ENCODE measurements at regions not wholly inside any gene's neighbourhood (a gene's known extent, or its start where the extent isn't known, plus 50 kb on each side); places are given as distances from the start of the nearest gene placed in this dataset.

- no peak for DNase-seq
- Histone ChIP-seq H3K27me3 (ENCODE audit: control insufficient read depth, insufficient read depth, low read length) (no peaks in the 10 kb centered on the region), H3K27ac (ENCODE audit: low read depth in 2 of 2, low read length in 2 of 2) (no peak overlapping the region), H3K4me1 (ENCODE audit: control insufficient read depth in 2 of 3, insufficient read depth in 2 of 3, low read depth in 1 of 3, low read length in 3 of 3) (no peaks in the 10 kb centered on the region), H3K9me3 (ENCODE audit: control insufficient read depth in 2 of 3, insufficient read depth in 1 of 3, low read length in 3 of 3) (no peaks in the 10 kb centered on the region), H3K4me3 (ENCODE audit: low read length in 3 of 3) (no peak overlapping the region), H3K9ac (ENCODE audit: low read length in 3 of 3) (no peak overlapping the region), H3K36me3 (ENCODE audit: control insufficient read depth in 2 of 3, insufficient read depth in 3 of 3, low read length in 3 of 3) (no peaks in the 10 kb centered on the region)
- no peak for FAIRE-seq
- no peak for TF ChIP-seq CTCF (IDR thresholded peaks at IDR 0.05; ENCODE audit: borderline replicate concordance, extremely low read depth, insufficient read depth)
- intact Hi-C loops (cut with DNase I): no loop called here
These were observed 259.8 kb upstream of the CAMK1G start for GRCh38 chr1:209323743-209324142.

GRCh38 chr1:209324901-209325871 lies 258.3 kb upstream of the CAMK1G start:
- Histone ChIP-seq H3K9me3 (ENCODE audit: control insufficient read depth in 2 of 3, insufficient read depth in 1 of 3, low read length in 3 of 3) (no peaks in the 10 kb centered on the region), H3K4me1 (ENCODE audit: control insufficient read depth in 2 of 3, insufficient read depth in 2 of 3, low read depth in 1 of 3, low read length in 3 of 3) (no peaks in the 10 kb centered on the region), H3K27me3 (ENCODE audit: control insufficient read depth, insufficient read depth, low read length) (no peaks in the 10 kb centered on the region), H3K4me3 (ENCODE audit: low read length in 3 of 3) (no peak overlapping the region), H3K36me3 (ENCODE audit: control insufficient read depth in 2 of 3, insufficient read depth in 3 of 3, low read length in 3 of 3) (no peaks in the 10 kb centered on the region), H3K27ac (ENCODE audit: low read depth in 2 of 2, low read length in 2 of 2) (no peak overlapping the region), H3K9ac (ENCODE audit: low read length in 3 of 3) (no peak overlapping the region)
- DNase-seq: peak in 2 of 5 donors; percentile 21 to 44
- no peak for FAIRE-seq
- intact Hi-C loops (cut with DNase I): no loop called here
- TF ChIP-seq CTCF (IDR thresholded peaks at IDR 0.05; ENCODE audit: borderline replicate concordance, extremely low read depth, insufficient read depth): no peak

GRCh38 chr1:209326076-209326475 lies 257.4 kb upstream of the CAMK1G start:
- no peak for DNase-seq
- intact Hi-C loops (cut with DNase I): no loop called here
- H3K27me3 ChIP-seq (ENCODE audit: control insufficient read depth, insufficient read depth, low read length): no peaks in the 10 kb centered on the region

More at GRCh38 chr1:209326076-209326475, 257.4 kb upstream of the CAMK1G start:
- FAIRE-seq: no peak
- Histone ChIP-seq H3K4me3 (ENCODE audit: low read length in 3 of 3) (no peak overlapping the region), H3K4me1 (ENCODE audit: control insufficient read depth in 2 of 3, insufficient read depth in 2 of 3, low read depth in 1 of 3, low read length in 3 of 3) (no peaks in the 10 kb centered on the region), H3K36me3 (ENCODE audit: control insufficient read depth in 2 of 3, insufficient read depth in 3 of 3, low read length in 3 of 3) (no peaks in the 10 kb centered on the region), H3K9ac (ENCODE audit: low read length in 3 of 3) (no peak overlapping the region), H3K27ac (ENCODE audit: low read depth in 2 of 2, low read length in 2 of 2) (no peak overlapping the region), H3K9me3 (ENCODE audit: control insufficient read depth in 2 of 3, insufficient read depth in 1 of 3, low read length in 3 of 3) (no peaks in the 10 kb centered on the region)
- TF ChIP-seq CTCF (IDR thresholded peaks at IDR 0.05; ENCODE audit: borderline replicate concordance, extremely low read depth, insufficient read depth): no peak
